SU-DHL-6 (cell line): ENCODE measurements at regions not wholly inside any gene's neighbourhood (a gene's known extent, or its start where the extent isn't known, plus 50 kb on each side); places are given as distances from the start of the nearest gene placed in this dataset.

Experiments
- H2AFZ ChIP-seq: fragments of 200-600 bp; sonication (generic); 2 replicates; pipeline ENCODE4 v1.6.1; 2014; ENCODE audit warnings: low read depth, mild to moderate bottlenecking, moderate library complexity, mixed read lengths, antibody characterized with exemption, low read length; ENCODE audit not compliant: severe bottlenecking
- H3F3A ChIP-seq: fragments of 200-600 bp; shearing (Covaris generic); 2 replicates; pipeline ENCODE4 v1.6.0; 2016; ENCODE audit warnings: antibody characterized with exemption, mild to moderate bottlenecking; ENCODE audit not compliant: insufficient read depth
- H3K27ac ChIP-seq: fragments of 200-600 bp; sonication (generic); 2 replicates; pipeline ENCODE4 v1.5.1; 2016; ENCODE audit warnings: low read depth, mild to moderate bottlenecking, low read length, moderate library complexity, mixed read lengths
- H3K27me3 ChIP-seq: fragments of 200-600 bp; sonication (generic), shearing (Covaris generic); 2 replicates; pipeline ENCODE4 v1.6.0; 2014; ENCODE audit warnings: mild to moderate bottlenecking, low read length
- H3K36me3 ChIP-seq: fragments of 200-600 bp; sonication (generic); 2 replicates; pipeline ENCODE4 v1.6.1; 2014; ENCODE audit warnings: mild to moderate bottlenecking, low read length, mixed read lengths
- H3K4me2 ChIP-seq: fragments of 300-600, 200-600 bp; shearing (Covaris generic), sonication (generic); 2 replicates; pipeline ENCODE4 v1.6.0; 2014; ENCODE audit warnings: low read length, low read depth, mild to moderate bottlenecking; ENCODE audit not compliant: poor library complexity, severe bottlenecking
- H3K4me3 ChIP-seq: fragments of 200-600 bp; sonication (generic); 2 replicates; pipeline ENCODE4 v1.5.1; 2014; ENCODE audit warnings: antibody characterized with exemption, low read length, mild to moderate bottlenecking, mixed read lengths; ENCODE audit not compliant: insufficient read depth, poor library complexity, severe bottlenecking
- H3K79me2 ChIP-seq: fragments of 200-600 bp; sonication (generic); 2 replicates; pipeline ENCODE4 v1.6.1; 2014; ENCODE audit warnings: mild to moderate bottlenecking, low read length, moderate library complexity; ENCODE audit not compliant: insufficient read depth
- H3K9ac ChIP-seq: fragments of 200-600 bp; sonication (generic); 2 replicates; pipeline ENCODE4 v1.7.0; 2014; ENCODE audit warnings: mild to moderate bottlenecking, low read length
- H3K9me2 ChIP-seq: fragments of 200-600 bp; sonication (generic); replicated peaks from 2 replicates; pipeline ENCODE4 v1.6.1; 2014; ENCODE audit warnings: low read length; ENCODE audit not compliant: insufficient read depth
- H3K9me3 ChIP-seq: fragments of 200-600 bp; sonication (generic); 2 replicates; pipeline ENCODE4 v1.6.1; 2014; ENCODE audit warnings: low read length, mixed read lengths; ENCODE audit not compliant: insufficient read depth
- H4K20me1 ChIP-seq: fragments of 200-600 bp; sonication (generic); 2 replicates; pipeline ENCODE4 v1.6.1; 2014; ENCODE audit warnings: low read depth, mild to moderate bottlenecking, antibody characterized with exemption, low read length, moderate library complexity, mixed read lengths
- CTCF ChIP-seq: fragments of 200-600 bp; sonication (generic); IDR thresholded peaks from one replicate; pipeline ENCODE4 v1.5.1; 2017; ENCODE audit warnings: antibody characterized with exemption, mild to moderate bottlenecking, low read length, moderate library complexity; ENCODE audit not compliant: insufficient read depth, poor library complexity, severe bottlenecking
- EZH2phosphoT487 ChIP-seq: fragments of 200-600 bp; sonication (generic), shearing (Covaris generic); conservative IDR thresholded peaks from 2 replicates; pipeline ENCODE4 v1.6.1; 2018; ENCODE audit warnings: mild to moderate bottlenecking, antibody characterized with exemption, low read length, moderate library complexity, mixed read lengths

- no peaks in the 10 kb centered on the region for H3K79me2 ChIP-seq
- no peak overlapping the region for H3K4me3 ChIP-seq
- H3K9ac ChIP-seq: no peak overlapping the region
- H3K27ac ChIP-seq: no peak overlapping the region
- no peaks in the 10 kb centered on the region for H4K20me1 ChIP-seq
- H3K36me3 ChIP-seq: no peaks in the 10 kb centered on the region
- no peak overlapping the region for H2AFZ ChIP-seq
- TF ChIP-seq CTCF (no peak), EZH2phosphoT487 (no peak)
- H3K27me3 ChIP-seq: no peaks in the 10 kb centered on the region
- no peaks in the 10 kb centered on the region for H3F3A ChIP-seq
- no peak overlapping the region for H3K4me2 ChIP-seq
- no peaks in the 10 kb centered on the region for H3K9me2 ChIP-seq
- no peaks in the 10 kb centered on the region for H3K9me3 ChIP-seq
Observed at GRCh38 chr7:16323313-16323712, 98.0 kb downstream of the CRPPA start.

- H3K4me3 ChIP-seq: no peak overlapping the region
- no peaks in the 10 kb centered on the region for H3K79me2 ChIP-seq
- TF ChIP-seq EZH2phosphoT487 (no peak), CTCF (no peak)
- H3K36me3 ChIP-seq: no peaks in the 10 kb centered on the region
- no peak overlapping the region for H3K4me2 ChIP-seq
- H4K20me1 ChIP-seq: no peaks in the 10 kb centered on the region
- H3F3A ChIP-seq: no peaks in the 10 kb centered on the region
- no peak overlapping the region for H3K27ac ChIP-seq
- H3K9me3 ChIP-seq: no peaks in the 10 kb centered on the region
- no peak overlapping the region for H2AFZ ChIP-seq
- no peaks in the 10 kb centered on the region for H3K27me3 ChIP-seq
- H3K9me2 ChIP-seq: no peaks in the 10 kb centered on the region
- no peak overlapping the region for H3K9ac ChIP-seq
Observed at GRCh38 chr7:16320099-16320660, 101.2 kb downstream of the CRPPA start.

- H2AFZ ChIP-seq: no peak overlapping the region
- H3K36me3 ChIP-seq: no peaks in the 10 kb centered on the region
- no peak overlapping the region for H3K27ac ChIP-seq
- no peak overlapping the region for H3K4me3 ChIP-seq
- no peaks in the 10 kb centered on the region for H3K79me2 ChIP-seq
- no peak overlapping the region for H3K4me2 ChIP-seq
- no peaks in the 10 kb centered on the region for H3K9me3 ChIP-seq
- H3F3A ChIP-seq: no peaks in the 10 kb centered on the region
- H3K9ac ChIP-seq: no peak overlapping the region
- H4K20me1 ChIP-seq: no peaks in the 10 kb centered on the region
- no peaks in the 10 kb centered on the region for H3K27me3 ChIP-seq
- H3K9me2 ChIP-seq: no peaks in the 10 kb centered on the region
- no peak for TF ChIP-seq EZH2phosphoT487
- TF ChIP-seq CTCF: no peak
Observed at GRCh38 chr7:16318989-16319915, 102.1 kb downstream of the CRPPA start.
